Adrenal gland (tissue), 5 donors: ENCODE measurements at regions not wholly inside any gene's neighbourhood (a gene's known extent, or its start where the extent isn't known, plus 50 kb on each side); places are given as distances from the start of the nearest gene placed in this dataset.

Experiments
- CTCF ChIP-seq, 6 experiments: fragments of 450-650 bp in 4 of 6; fragments of 200-600 bp in 2 of 6; sonication (generic) in 1 of 6; IDR thresholded peaks; 1 replicate in 5 of 6; 2 replicates in 1 of 6; pipeline versions ENCODE4 v1.5.1 to v1.8.0; 2016 to 2021; ENCODE audit warnings: antibody characterized with exemption in 6 of 6, mild to moderate bottlenecking in 2 of 6, moderate library complexity in 1 of 6
- POLR2A ChIP-seq, 2 donors: fragments of 450-650 bp; IDR thresholded peaks; one replicate each; pipeline ENCODE4 v1.6.1; 2017; ENCODE audit warnings: antibody characterized with exemption in 2 of 2, mild to moderate bottlenecking in 2 of 2, moderate library complexity in 1 of 2
- donor health status: DM: no; HTN: no; CAD: no.

GRCh38 chr12:115353467-115353866, 669.5 kb upstream of the TBX3 start:
- TF ChIP-seq POLR2A (IDR thresholded peaks at IDR 0.05) (no peak), CTCF (IDR thresholded peaks at IDR 0.05) (no peak)
